ENCODE measurements at regions not wholly inside any gene's neighbourhood (a gene's known extent, or its start where the extent isn't known, plus 50 kb on each side); places are given as distances from the start of the nearest gene placed in this dataset.

DNA sequence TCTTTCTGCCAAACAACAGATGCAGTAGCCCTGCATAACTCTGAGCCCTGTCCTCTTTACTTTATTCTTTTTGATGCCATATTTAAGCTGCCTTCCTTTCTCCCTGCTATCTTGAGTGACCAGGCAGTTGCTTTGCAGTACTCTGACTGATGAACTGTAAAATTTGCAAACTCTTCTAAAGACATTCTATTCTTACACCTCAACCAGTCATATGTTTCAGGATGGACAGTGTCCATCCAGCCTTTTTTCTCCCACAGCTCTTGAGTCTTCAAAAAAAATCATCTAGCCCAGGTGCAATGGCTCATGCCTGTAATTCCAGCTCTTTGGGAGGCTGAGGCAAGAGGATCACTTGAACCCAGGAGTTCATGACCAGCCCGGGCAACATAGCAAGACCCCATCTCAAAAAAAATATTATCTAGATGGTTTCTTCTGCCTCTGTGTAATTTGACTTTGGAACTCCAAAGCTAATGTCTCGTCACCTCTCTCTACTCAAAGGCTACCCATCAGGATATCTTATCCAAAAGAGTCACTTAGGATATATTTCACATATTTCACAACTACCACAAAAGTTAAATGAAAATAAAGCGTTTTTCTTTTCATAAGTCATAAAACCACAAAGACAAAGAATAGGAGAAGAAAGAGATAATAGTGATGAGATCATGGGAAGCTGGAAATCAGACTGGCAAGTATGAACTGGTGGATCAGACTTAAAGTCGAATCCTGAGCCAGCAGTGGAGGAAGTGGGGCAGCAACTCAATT lies 54.6 kb upstream of the IPO9 start:
- Histone ChIP-seq H3K79me2 (ENCODE audit: insufficient read depth, low read length) (no peaks in the 10 kb centered on the region), H3K36me3 (ENCODE audit: control insufficient read depth in 1 of 2, insufficient read depth in 2 of 2, low read length in 2 of 2) (no peaks in the 10 kb centered on the region), H3K27me3 (ENCODE audit: insufficient read depth, low read length) (no peaks in the 10 kb centered on the region), H3K4me3 (replicated peaks in 1 of 2; ENCODE audit: low read depth in 1 of 2, low read length in 2 of 2) (no peak overlapping the region), H3K27ac (ENCODE audit: low read depth, low read length) (no peak overlapping the region), H3K9ac (ENCODE audit: low read length) (no peak overlapping the region), H3K4me1 (ENCODE audit: control insufficient read depth in 1 of 2, insufficient read depth in 2 of 2, low read length in 2 of 2) (no peaks in the 10 kb centered on the region; a peak in 1 of 4 replicates), H2AFZ (ENCODE audit: low read depth, low read length, poor library complexity, severe bottlenecking) (no peak overlapping the region), H4K20me1 (ENCODE audit: insufficient read depth) (no peaks in the 10 kb centered on the region), H3K9me2 (ENCODE audit: insufficient read depth) (no peaks in the 10 kb centered on the region), H3K9me3 (ENCODE audit: control insufficient read depth in 1 of 2, insufficient read depth in 1 of 2, low read depth in 1 of 2, low read length in 2 of 2) (peaks cover 3 to 16% of the 10 kb centered on the region in 2 experiments; a peak in 1 of 4 replicates), H3K4me2 (ENCODE audit: low read length) (no peak overlapping the region)
- BruUV-seq (replicated peaks), result no TSS peak
- CTCF ChIA-PET, result interaction anchor here (1.4 kb wide), 1 partner anchor 13 kb away, joined by 3 read pairs; no protein-coding TSS in a partner anchor
- intact Hi-C loops (cut with micrococcal nuclease), result no loop called here
- RAD21 ChIA-PET (ENCODE audit: low non-redundant PET in 1 of 2, low total read pairs in 2 of 2, uncharacterized antibody in 2 of 2, unreplicated experiment in 2 of 2), result no interaction called here
- no peak for DNase-seq (ENCODE audit: low read depth, low spot score)
- no peak for TF ChIP-seq SRF (IDR thresholded peaks at IDR 0.05; ENCODE audit: low read depth)
- TF ChIP-seq CEBPB (IDR thresholded peaks at IDR 0.05; ENCODE audit: low read depth), result no peak
- TF ChIP-seq, protein P1, sequence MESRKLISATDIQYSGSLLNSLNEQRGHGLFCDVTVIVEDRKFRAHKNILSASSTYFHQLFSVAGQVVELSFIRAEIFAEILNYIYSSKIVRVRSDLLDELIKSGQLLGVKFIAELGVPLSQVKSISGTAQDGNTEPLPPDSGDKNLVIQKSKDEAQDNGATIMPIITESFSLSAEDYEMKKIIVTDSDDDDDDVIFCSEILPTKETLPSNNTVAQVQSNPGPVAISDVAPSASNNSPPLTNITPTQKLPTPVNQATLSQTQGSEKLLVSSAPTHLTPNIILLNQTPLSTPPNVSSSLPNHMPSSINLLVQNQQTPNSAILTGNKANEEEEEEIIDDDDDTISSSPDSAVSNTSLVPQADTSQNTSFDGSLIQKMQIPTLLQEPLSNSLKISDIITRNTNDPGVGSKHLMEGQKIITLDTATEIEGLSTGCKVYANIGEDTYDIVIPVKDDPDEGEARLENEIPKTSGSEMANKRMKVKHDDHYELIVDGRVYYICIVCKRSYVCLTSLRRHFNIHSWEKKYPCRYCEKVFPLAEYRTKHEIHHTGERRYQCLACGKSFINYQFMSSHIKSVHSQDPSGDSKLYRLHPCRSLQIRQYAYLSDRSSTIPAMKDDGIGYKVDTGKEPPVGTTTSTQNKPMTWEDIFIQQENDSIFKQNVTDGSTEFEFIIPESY (IDR thresholded peaks at IDR 0.05; ENCODE audit: extremely low read depth, insufficient replicate concordance, low read length), result no peak
- no peak for TF ChIP-seq FOSL1 (IDR thresholded peaks at IDR 0.05; ENCODE audit: low read depth)
- no peak for TF ChIP-seq EZH2 (IDR thresholded peaks at IDR 0.05)
- no peak for TF ChIP-seq RAD21 (IDR thresholded peaks at IDR 0.05; ENCODE audit: low read depth)
- TF ChIP-seq CBX3 (IDR thresholded peaks at IDR 0.05; ENCODE audit: low read depth), result no peak
- no peak for TF ChIP-seq EZH2phosphoT487 (IDR thresholded peaks at IDR 0.05; ENCODE audit: borderline replicate concordance)
- TF ChIP-seq, protein P2, sequence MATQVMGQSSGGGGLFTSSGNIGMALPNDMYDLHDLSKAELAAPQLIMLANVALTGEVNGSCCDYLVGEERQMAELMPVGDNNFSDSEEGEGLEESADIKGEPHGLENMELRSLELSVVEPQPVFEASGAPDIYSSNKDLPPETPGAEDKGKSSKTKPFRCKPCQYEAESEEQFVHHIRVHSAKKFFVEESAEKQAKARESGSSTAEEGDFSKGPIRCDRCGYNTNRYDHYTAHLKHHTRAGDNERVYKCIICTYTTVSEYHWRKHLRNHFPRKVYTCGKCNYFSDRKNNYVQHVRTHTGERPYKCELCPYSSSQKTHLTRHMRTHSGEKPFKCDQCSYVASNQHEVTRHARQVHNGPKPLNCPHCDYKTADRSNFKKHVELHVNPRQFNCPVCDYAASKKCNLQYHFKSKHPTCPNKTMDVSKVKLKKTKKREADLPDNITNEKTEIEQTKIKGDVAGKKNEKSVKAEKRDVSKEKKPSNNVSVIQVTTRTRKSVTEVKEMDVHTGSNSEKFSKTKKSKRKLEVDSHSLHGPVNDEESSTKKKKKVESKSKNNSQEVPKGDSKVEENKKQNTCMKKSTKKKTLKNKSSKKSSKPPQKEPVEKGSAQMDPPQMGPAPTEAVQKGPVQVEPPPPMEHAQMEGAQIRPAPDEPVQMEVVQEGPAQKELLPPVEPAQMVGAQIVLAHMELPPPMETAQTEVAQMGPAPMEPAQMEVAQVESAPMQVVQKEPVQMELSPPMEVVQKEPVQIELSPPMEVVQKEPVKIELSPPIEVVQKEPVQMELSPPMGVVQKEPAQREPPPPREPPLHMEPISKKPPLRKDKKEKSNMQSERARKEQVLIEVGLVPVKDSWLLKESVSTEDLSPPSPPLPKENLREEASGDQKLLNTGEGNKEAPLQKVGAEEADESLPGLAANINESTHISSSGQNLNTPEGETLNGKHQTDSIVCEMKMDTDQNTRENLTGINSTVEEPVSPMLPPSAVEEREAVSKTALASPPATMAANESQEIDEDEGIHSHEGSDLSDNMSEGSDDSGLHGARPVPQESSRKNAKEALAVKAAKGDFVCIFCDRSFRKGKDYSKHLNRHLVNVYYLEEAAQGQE (IDR thresholded peaks at IDR 0.05; ENCODE audit: low read depth), result no peak
- TF ChIP-seq, protein P3, sequence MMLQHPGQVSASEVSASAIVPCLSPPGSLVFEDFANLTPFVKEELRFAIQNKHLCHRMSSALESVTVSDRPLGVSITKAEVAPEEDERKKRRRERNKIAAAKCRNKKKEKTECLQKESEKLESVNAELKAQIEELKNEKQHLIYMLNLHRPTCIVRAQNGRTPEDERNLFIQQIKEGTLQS (IDR thresholded peaks at IDR 0.05), result no peak
- TF ChIP-seq YY1 (IDR thresholded peaks at IDR 0.05; ENCODE audit: extremely low read depth, insufficient replicate concordance, low read depth, low read length), result no peak
- TF ChIP-seq ZFX (IDR thresholded peaks at IDR 0.05), result no peak
- TF ChIP-seq ELF1 (IDR thresholded peaks at IDR 0.05; ENCODE audit: borderline replicate concordance, low read depth), result no peak
- ATAC-seq, result no peak
- POLR2A ChIA-PET, result no interaction called here
